HG03103 (cell line): ENCODE measurements at regions not wholly inside any gene's neighbourhood (a gene's known extent, or its start where the extent isn't known, plus 50 kb on each side); places are given as distances from the start of the nearest gene placed in this dataset.

ENCODE experiments used
- ATAC-seq: cut with Tn5 transposase; IDR thresholded peaks from one replicate; pipeline ENCODE4 v1.9.1; 2021; ENCODE audit warnings: low read depth; ENCODE audit not compliant: unreplicated experiment

DNA sequence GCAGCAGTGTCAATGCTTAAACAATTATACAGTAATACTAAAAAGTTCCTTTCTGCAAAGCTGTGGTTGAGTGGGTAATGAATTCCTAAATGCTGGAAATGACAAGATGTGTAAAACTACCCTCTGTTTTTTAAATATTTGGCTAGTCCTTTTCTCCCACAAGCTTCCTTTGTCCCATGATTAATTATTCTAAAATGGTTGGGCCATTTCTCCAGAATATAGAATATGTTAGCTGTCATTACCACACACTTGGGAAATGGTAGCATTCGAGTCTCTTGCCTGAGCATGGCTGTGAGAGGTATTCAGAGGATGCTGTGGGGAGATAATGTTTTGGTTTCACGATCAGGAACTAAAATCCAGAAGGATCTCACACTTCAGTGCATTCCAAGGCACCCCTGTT is 1185.8 kb downstream of the UQCRFS1 start:
- no peak for ATAC-seq

- no peak for ATAC-seq
These were observed 1186.3 kb downstream of the UQCRFS1 start for GRCh38 chr19:28026636-28027035.

DNA sequence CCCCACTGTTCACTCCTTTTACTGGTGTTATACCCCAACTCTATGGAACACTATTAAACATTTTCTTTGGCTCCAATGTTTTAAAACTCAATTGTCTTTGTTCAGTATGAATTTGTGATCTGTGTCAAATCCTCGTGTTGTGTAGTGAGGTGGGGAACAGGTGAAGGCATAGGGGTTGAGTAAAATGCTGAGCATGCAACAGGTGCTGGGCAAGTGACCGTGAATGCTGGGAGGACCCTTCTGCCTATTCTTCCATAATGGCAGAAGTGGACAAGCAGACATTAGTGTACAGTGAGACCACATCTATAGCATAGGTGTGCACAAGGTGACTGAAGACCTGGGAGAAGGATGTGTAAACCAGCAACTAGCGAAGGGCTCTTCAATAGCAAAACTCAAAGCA is 1188.0 kb downstream of the UQCRFS1 start:
- ATAC-seq, result no peak

DNA sequence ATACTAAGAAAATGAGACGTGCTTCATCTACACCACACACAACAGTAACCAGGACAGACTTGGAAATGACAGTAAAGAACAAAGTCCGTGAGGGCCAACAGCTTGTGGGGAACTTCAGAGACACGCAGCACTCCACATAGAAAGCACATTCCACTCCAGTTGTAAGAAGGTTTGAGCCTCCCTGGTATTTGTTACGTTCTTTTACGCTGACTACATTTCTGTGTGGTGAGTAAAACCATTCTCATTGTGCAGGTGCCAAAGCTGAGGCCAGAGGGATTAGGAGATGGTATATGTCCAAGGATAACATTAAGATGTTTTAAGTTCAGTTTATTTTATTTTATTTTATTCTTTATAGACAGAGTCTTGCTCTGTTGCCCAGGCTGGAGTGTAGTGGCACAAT is 1189.9 kb downstream of the UQCRFS1 start:
- ATAC-seq, result no peak

GRCh38 chr19:28022506-28022905 is 1190.4 kb downstream of the UQCRFS1 start:
- ATAC-seq, result no peak

- no peak for ATAC-seq
These were observed 1191.4 kb downstream of the UQCRFS1 start for GRCh38 chr19:28021259-28022185.

GRCh38 chr19:28020619-28021258 is 1192.2 kb downstream of the UQCRFS1 start:
- ATAC-seq, result no peak

DNA sequence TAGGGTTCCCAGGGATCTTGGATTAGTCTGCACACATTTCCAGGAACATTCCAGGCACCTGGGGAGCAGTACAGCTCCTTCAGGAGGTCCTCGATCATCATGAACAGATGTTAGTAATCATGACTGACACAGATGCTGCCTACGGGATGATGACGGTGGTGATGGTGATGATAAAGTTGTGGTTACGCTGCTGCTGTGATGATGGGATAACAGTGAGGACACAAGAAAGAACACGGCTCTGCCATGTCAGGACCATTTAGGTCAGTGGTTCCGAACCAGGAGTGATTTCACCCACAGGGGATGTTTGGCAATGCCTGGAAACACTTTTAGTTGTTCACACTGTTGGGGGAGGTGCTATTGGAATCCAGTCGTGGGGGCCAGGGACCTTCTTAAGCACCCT is 1193.0 kb downstream of the UQCRFS1 start:
- no peak for ATAC-seq

GRCh38 chr19:28019371-28019770 is 1193.6 kb downstream of the UQCRFS1 start:
- no peak for ATAC-seq

DNA sequence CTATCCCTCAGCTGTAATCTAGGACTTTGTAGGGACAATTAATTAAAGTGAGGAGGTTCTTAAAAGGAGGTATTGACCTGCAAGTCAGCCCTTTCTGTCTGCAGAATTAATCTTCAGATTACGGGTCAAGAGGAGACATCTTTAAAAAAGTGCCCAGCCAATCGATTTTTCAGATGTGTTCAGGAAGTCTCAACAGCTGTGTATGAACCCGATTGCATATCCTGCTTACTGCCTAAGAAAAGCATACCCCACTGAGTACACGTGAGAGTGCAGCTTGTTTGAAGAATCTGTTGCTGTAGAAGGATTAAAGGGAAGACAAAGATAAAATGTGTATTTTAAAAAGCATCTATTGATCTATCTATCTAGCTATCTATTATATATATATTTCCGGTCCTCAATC is 1194.5 kb downstream of the UQCRFS1 start:
- no peak for ATAC-seq

GRCh38 chr19:28014615-28015405 is 1198.1 kb downstream of the UQCRFS1 start:
- no peak for ATAC-seq

GRCh38 chr19:28012361-28012760 is 1200.6 kb downstream of the UQCRFS1 start:
- no peak for ATAC-seq

DNA sequence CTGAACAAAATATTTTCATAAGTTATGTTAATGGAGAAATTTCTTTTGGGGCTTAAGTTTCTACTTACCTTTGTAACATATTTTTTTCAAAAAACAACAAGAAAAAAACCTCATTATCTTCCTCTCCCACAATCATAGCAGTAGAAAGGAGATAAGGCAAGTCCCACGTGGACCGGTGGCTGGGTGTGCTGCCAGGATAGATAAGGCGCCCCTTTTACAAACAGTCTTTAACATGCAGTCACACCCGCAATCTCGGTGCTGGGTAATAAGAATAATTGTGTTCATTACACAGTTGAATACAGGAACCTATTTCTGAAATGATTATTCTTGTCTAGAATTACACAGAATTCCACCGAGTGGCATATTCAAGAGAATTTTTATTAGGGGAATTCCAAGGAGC is 1202.3 kb downstream of the UQCRFS1 start:
- ATAC-seq, result no peak

DNA sequence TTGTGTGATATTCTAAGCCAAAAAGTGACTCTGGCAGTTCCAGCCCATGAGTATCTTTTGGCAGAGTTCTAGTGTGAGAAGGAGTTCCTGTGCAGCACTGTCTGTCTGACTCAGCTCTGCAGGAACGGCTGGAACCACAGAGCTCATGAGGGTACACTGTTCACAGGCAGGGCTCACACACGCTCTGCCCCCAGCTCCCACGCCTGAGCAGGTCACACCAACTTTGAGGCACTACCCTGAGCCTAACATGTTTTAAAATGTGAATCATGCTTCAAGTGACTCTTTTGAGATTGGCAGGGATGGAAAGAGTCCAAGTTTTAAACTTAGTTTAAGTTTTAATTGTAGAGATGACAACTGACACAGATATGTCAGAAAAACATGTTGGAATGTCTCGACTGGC is 1203.3 kb downstream of the UQCRFS1 start:
- no peak for ATAC-seq

GRCh38 chr19:28008695-28009094 is 1204.3 kb downstream of the UQCRFS1 start:
- no peak for ATAC-seq

DNA sequence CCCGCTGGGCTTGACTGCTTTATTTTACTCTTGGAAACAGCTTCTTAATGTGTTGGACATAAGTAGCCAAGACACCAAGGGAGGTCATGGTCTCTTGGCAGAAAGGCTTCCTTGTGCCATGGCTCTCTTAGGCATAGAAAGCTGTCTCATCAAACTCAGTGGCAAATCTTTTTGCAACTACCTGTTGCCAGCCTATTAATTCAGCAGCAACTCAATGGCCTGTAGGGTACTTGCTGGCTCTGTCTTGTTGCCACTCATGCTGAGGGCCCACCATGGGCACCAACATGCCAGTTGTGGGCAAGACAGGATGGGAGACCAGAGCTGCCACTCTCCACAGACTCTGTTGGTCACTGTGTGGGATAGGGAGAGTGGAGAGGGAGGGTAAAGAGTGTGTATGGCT is 1209.4 kb downstream of the UQCRFS1 start:
- ATAC-seq, result no peak

DNA sequence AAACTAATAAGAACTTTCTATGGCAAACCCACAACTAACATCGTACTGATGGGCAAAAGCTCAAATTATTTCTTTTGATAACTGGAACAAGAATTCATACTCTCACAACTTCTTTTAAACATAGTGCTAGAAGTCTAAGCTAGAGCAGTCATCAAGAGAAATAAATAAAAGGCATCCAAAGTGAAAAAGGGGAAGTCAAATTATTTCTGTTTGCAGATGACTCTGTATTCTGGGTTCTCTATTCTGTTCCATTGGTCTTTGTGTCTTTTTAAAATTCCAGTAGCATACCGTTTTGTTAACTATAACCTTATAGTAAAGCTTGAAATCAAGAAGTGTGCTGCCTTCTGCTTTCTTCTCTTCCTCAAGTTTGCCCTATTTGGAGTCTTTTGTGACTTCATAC is 1215.9 kb downstream of the UQCRFS1 start:
- no peak for ATAC-seq

DNA sequence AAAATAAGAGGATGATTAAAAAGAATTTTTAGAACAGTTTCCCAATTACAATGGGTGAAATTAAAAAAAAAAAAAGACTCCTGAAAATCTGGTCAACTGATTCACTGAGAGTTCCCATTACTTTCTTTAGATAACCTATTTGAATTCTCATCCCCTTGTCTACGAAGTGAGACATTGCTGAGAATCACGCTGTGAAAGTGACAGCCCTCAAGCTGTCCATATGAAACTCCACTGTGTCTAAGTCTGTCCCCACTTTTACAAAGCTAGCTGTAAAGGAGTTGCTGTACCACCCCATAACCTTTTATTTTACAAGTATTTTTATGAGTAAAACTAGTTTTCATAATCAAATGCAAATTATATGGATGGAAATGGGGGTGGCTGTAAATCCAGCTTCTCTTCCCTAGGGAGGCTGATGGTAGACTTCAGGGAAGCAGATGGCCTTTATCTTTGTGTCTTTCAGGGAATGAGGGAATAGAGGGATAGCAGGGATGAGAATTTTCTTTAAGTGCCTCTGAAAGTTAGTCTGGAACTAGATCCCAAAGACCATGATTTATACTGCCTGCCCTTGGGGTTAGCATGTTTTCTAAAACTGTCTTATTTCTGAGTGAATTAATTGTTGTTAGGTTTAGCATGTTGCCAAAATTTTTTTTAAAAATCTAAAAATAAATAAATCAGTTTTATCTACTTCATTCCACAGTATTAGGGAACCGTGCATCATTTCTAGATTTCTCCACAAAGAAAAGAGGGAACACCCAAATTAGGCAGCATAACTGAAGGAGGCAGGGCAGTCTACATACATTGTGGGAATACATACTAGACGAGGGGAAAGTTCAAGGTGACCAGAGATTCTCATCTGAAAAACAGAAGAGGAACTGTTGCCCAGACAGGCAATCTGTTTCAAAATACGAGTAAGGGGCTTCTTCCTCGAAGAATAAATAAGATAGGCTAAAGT is 1219.1 kb downstream of the UQCRFS1 start:
- no peak for ATAC-seq

GRCh38 chr19:27986299-27986698 is 1226.7 kb downstream of the UQCRFS1 start:
- ATAC-seq, result no peak

GRCh38 chr19:27975419-27976005 is 1237.4 kb downstream of the UQCRFS1 start:
- no peak for ATAC-seq
